MM.1S (cell line): ENCODE measurements at regions not wholly inside any gene's neighbourhood (a gene's known extent, or its start where the extent isn't known, plus 50 kb on each side); places are given as distances from the start of the nearest gene placed in this dataset.

Source experiments
- EZH2 ChIP-seq: fragments of 300-600 bp; sonication (generic); optimal IDR thresholded peaks from 2 replicates; pipeline ENCODE3; 2017; ENCODE audit warnings: low read depth, mild to moderate bottlenecking, antibody characterized with exemption, low read length, mixed read lengths
- EZH2phosphoT487 ChIP-seq: fragments of 300-600 bp; sonication (generic); IDR thresholded peaks from 2 replicates; pipeline ENCODE4 v1.6.1; 2018; ENCODE audit warnings: antibody characterized with exemption, low read length
- TF ChIP-seq, protein P1 (sequence below): fragments of 300-600 bp; sonication (generic); IDR thresholded peaks from 2 replicates; pipeline ENCODE4 v1.5.1; 2016; ENCODE audit warnings: antibody characterized with exemption, low read length, mixed read lengths

DNA sequence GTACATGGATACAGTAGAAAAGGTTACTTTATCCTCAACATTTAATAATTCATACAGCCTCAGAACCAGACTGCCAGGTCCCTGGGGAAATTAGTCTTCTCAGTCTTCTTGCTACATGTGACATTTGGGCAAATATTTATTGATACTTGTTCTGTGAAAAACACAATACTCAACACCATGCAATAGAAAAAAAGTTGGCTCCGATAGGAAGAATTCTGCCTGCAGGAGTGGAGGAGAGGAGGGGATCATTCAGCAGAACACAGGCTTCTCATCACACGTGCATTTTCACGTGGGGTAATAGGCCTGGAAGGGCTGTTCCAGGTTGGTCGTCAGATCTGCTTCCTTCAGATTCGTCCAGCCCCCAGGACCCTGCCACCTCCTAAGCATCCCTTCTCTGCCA, 58.4 kb upstream of the ACKR3 start:
- TF ChIP-seq, protein P1, sequence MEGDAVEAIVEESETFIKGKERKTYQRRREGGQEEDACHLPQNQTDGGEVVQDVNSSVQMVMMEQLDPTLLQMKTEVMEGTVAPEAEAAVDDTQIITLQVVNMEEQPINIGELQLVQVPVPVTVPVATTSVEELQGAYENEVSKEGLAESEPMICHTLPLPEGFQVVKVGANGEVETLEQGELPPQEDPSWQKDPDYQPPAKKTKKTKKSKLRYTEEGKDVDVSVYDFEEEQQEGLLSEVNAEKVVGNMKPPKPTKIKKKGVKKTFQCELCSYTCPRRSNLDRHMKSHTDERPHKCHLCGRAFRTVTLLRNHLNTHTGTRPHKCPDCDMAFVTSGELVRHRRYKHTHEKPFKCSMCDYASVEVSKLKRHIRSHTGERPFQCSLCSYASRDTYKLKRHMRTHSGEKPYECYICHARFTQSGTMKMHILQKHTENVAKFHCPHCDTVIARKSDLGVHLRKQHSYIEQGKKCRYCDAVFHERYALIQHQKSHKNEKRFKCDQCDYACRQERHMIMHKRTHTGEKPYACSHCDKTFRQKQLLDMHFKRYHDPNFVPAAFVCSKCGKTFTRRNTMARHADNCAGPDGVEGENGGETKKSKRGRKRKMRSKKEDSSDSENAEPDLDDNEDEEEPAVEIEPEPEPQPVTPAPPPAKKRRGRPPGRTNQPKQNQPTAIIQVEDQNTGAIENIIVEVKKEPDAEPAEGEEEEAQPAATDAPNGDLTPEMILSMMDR: no peak
- TF ChIP-seq EZH2 (no peak), EZH2phosphoT487 (no peak)
